ENCODE measurements at regions not wholly inside any gene's neighbourhood (a gene's known extent, or its start where the extent isn't known, plus 50 kb on each side); places are given as distances from the start of the nearest gene placed in this dataset.

DNA sequence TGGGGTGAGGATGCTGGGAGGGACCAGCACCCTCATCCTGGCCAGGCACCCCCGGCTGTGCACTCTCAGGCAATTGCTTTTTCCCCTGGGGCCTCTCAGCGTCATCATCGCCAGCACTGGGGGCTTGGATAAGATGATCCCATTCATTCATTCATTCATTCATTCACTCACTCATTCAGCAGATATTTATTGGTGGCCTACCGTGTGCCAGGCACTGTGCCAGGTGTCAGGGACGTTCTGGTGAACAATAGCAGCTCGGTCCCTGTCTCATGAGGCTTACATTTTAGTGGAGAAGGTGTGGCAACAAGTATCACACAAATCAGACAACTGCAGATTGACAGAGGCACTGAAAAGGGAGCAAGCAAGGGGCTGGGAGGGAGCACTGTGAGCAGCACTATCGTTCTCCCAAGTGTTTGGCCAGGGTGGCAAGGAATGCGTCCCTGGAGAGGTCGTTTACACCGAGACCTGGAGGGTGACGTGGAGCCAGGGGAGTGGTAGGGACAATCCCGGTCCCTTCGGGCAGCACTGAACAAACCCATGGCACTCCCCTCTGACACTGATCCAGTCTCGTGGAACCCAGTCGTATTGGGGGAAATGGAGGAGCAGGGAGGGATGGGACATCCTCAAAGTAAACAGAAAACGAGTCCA, 124.1 kb downstream of the PAPOLA start:
- TF ChIP-seq, protein P1, sequence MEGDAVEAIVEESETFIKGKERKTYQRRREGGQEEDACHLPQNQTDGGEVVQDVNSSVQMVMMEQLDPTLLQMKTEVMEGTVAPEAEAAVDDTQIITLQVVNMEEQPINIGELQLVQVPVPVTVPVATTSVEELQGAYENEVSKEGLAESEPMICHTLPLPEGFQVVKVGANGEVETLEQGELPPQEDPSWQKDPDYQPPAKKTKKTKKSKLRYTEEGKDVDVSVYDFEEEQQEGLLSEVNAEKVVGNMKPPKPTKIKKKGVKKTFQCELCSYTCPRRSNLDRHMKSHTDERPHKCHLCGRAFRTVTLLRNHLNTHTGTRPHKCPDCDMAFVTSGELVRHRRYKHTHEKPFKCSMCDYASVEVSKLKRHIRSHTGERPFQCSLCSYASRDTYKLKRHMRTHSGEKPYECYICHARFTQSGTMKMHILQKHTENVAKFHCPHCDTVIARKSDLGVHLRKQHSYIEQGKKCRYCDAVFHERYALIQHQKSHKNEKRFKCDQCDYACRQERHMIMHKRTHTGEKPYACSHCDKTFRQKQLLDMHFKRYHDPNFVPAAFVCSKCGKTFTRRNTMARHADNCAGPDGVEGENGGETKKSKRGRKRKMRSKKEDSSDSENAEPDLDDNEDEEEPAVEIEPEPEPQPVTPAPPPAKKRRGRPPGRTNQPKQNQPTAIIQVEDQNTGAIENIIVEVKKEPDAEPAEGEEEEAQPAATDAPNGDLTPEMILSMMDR (IDR thresholded peaks at IDR 0.05; ENCODE audit: insufficient read depth, low read depth, low read length) = no peak
- TF ChIP-seq EZH2 (IDR thresholded peaks at IDR 0.05; ENCODE audit: insufficient read depth, low read length) = no peak

Data from astrocyte (in vitro differentiated cells and primary cell).